SU-DHL-6 (cell line): ENCODE measurements at regions not wholly inside any gene's neighbourhood (a gene's known extent, or its start where the extent isn't known, plus 50 kb on each side); places are given as distances from the start of the nearest gene placed in this dataset.

Experiments used
- EZH2phosphoT487 ChIP-seq: fragments of 200-600 bp; sonication (generic), shearing (Covaris generic); conservative IDR thresholded peaks from 2 replicates; pipeline ENCODE4 v1.6.1; 2018; ENCODE audit warnings: mild to moderate bottlenecking, antibody characterized with exemption, low read length, moderate library complexity, mixed read lengths
- TF ChIP-seq, protein P1 (sequence below): fragments of 200-600 bp; sonication (generic); IDR thresholded peaks from one replicate; pipeline ENCODE4 v1.5.1; 2017; ENCODE audit warnings: antibody characterized with exemption, mild to moderate bottlenecking, low read length, moderate library complexity; ENCODE audit not compliant: insufficient read depth, poor library complexity, severe bottlenecking

DNA sequence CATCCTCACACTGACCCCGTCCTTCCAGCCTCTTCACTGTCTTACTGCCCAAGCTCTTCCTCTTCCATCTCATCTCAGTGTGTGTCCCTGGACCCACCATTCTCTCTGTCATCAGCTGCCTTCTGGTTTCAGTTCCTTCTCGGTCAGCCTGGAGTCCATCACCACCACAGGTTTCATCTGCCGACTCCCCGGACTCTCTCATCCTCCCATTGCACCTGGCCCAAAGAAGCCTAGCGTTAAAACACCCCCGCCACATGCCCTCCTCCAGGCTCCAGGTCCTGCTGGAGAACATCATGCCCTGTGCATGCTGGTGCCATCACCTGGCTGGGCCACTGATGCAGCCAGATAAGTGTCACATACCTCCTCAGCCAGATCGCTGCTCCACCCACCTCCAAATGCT is 122.1 kb upstream of the GPR12 start:
- TF ChIP-seq, protein P1, sequence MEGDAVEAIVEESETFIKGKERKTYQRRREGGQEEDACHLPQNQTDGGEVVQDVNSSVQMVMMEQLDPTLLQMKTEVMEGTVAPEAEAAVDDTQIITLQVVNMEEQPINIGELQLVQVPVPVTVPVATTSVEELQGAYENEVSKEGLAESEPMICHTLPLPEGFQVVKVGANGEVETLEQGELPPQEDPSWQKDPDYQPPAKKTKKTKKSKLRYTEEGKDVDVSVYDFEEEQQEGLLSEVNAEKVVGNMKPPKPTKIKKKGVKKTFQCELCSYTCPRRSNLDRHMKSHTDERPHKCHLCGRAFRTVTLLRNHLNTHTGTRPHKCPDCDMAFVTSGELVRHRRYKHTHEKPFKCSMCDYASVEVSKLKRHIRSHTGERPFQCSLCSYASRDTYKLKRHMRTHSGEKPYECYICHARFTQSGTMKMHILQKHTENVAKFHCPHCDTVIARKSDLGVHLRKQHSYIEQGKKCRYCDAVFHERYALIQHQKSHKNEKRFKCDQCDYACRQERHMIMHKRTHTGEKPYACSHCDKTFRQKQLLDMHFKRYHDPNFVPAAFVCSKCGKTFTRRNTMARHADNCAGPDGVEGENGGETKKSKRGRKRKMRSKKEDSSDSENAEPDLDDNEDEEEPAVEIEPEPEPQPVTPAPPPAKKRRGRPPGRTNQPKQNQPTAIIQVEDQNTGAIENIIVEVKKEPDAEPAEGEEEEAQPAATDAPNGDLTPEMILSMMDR: no peak
- TF ChIP-seq EZH2phosphoT487: no peak
